GM19239 (cell line): ENCODE measurements at regions not wholly inside any gene's neighbourhood (a gene's known extent, or its start where the extent isn't known, plus 50 kb on each side); places are given as distances from the start of the nearest gene placed in this dataset.
"Not testable (repeated sequence)": the region's sequence is repeated elsewhere in the genome, so short reads cannot be mapped to it uniquely, and the experiment has no call there.

Source experiments
- DNase-seq: peaks from one replicate; pipeline ENCODE4 v3.0.0; 2011; ENCODE audit warnings: low spot score; ENCODE audit not compliant: insufficient read length
- FAIRE-seq: peaks from 2 replicates; lab custom pipeline; 2011; peaks lifted over from hg19 to GRCh38; lab: Jason Lieb, UNC

DNA sequence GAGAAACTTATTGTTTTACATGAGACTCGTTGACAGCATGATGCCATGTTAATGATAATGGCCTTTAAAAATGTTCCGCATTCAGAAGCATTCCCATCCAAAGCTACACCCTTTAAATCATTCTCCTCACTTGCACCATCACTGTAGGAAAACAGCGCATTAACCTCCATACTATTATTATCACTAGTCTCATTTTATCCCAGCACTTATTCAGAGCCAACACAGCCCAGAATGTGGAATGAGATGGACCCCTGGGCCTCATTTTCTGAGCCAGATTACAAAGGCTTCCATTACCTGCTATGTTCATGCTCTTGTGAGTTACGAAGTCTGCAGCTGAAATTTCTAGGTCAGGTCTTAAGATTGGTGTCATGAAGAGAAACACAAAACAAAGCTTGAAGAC, 159.4 kb downstream of the HS3ST3A1 start:
- no peak for FAIRE-seq
- no peak for DNase-seq

DNA sequence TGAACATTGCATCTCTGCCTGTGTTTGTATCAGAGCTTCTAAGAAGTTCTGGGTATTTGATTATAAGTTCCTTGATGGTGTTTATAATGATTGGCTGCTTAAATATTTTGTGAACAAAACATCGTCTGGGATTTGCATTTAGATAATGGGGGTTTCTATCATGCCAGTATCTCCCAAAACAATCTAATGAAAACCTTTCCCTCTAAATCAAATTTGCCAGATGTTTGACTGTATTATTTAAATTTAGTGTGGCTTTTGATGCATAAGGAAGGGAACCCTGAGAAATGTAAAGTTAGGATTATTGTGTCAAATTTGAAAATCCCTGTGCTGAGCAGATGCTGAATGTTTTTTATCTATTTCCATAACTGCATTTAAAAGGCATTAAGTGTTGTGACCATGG, 159.9 kb downstream of the HS3ST3A1 start:
- no peak for FAIRE-seq

DNA sequence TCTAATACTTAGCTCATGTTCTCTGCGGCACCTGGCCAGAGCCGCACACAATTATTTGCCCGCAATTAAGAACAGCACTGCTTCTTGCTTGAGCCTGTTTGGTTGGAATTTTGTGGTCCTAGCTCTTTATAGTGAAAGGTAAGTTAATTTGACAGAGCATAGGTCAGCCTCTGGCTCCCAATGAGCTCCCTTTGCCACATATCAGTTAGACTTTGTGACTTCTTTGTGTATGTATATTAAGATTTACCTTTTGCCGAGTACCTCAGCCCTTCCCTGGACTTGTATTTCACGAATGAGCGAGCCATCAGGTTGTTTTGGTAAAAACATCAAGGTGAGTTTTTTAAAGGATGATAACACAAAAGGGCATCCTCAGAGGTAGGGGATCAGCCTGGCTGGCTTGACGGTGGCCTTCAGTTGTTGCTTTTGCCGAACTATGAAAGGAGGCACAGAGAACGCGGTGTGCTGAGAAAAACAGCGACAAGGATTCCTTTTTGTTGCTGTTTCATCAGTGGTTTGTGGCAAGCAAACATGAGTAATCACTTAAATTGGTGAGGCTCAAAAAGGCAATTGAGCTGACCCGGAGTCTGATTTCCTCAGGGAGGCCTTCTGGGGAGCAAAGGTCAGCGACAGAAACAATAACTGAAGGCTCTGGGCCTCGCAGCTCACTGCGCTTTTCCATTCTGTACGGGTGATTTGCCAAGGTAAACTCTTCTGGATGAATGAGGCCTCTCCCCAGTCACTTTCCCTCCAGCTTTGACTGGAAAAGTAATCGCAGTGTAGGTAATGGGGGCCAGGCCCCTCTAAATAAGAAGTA, 163.6 kb downstream of the HS3ST3A1 start:
- DNase-seq (no peak), FAIRE-seq (no peak)

More for the DNA sequence above, 159.9 kb downstream of the HS3ST3A1 start:
- no peak for DNase-seq

DNA sequence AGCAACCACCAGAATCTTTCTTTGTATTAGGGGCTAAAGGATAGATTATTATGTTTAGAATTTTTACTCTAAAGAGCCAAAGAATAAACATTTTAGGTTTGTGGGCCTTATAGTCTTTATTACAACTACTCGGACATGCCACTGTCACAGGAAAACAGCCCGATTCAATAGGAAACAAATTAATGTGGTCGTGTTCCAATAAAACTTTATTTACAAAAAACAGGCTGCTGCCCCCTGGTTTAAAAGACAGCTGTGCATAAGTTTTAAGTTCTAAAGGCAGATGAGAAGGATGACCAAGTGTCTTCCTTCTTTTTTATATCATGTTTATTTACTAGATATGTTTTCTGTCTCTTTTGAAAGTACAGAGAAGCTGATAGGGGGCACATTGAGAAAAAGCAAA, 166.5 kb downstream of the HS3ST3A1 start:
- FAIRE-seq (no peak), DNase-seq (no peak)

DNA sequence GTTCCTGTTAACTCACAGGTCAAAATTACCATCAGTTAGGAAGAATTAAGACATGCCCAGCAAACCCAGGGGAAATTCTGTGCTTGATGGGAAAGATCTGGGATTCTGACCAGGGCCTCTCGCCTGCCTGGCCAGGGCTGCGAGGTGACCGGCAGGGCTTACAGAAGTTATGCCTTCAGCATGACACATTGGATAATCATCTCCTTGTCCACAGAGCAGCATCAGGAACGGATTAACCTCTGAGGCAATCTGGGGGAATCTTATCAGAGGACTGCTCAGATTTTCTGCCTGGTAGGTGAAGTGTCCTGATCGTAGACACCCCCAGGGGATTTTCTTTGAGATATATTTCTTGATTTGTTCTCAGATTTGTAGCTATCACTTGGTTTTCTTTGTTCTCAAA, 172.5 kb downstream of the HS3ST3A1 start:
- DNase-seq (no peak), FAIRE-seq (no peak)

DNA sequence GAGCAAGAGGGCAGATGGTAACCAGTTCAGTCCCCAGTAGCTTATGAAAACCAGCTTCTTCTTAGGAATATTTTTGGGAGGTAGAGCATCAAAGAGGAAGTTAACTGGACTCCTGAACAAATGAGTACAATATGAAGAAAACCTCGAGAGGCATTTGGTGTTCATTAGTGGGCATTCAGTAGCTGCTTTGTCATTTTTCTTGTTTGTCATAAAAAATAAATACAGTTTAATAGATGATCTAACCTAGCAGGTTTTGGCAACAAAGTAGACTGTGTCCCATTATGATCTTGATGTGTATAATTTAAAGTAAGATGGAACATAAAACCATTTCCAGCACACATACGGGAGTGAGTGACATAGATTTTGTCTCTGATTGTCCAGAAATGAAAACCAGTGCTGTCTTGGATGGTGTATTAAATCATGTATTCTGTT, 173.1 kb downstream of the HS3ST3A1 start:
- no peak for FAIRE-seq

DNA sequence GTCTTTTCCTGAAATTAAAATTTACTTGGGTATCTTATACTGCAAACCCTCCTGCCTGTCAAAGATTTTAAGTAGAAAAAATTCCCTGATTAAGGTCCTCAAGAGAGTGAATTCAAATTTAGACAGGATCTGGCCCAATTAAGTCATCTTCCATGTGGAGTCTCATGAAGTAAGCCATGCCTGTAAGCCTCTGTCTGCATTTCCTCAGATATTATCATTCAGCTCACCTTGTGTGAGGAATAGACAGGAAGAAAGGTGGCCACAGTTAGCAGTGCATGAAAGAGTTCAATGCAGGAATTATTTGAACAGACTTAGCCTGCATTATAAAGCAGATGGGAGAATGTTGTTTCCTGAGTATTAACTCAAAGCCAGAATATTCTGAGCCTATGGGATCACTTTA, 174.7 kb downstream of the HS3ST3A1 start:
- FAIRE-seq, result no peak
- no peak for DNase-seq

More for the DNA sequence above, 173.1 kb downstream of the HS3ST3A1 start:
- DNase-seq, result no peak

DNA sequence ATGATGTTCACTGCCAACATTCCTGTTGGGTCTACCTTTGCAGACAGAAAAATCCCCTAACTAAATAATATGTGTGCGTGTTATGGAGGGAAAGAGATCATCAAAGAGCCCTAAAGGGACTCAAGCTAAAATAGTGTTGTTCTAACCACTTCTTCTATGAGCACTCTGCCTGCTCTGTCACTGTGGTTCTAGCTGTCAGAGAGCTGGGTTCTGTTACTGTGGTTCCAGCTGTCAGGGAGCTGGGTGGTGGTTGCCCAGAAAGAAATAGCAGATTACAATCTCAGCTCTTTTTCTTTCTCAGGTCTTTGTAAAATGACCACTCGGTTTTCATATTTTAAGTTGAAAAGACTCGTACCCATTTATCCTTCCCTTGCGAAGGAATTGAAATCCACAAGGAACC, 176.3 kb downstream of the HS3ST3A1 start:
- no peak for DNase-seq
- FAIRE-seq, result no peak

DNA sequence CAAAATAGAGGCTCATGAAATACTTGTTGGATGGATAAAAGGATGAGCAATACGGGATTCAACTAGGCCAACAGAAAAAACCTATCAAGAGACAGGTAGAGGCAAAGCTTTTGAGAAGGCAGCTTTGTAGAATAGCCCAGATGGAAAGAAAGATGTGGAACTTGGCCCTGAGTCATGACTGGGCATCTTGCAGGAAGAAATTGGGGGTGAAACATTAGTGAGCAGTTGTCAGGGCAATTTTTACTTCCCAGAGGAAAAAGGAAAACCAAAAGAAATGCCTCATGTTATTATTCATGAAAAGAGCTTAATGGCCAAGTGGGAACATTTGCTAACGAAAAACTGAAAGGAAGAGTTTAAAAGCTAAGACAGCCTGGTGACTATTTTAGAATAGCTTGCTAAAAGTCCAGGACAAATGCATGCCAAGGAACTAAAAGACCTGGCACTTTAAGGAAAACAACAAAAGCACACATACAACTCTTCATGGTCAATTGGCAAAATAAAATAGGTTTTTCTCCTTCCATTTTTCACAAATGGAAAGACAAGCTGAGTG, 180.1 kb downstream of the HS3ST3A1 start:
- FAIRE-seq, result no peak
- no peak for DNase-seq

DNA sequence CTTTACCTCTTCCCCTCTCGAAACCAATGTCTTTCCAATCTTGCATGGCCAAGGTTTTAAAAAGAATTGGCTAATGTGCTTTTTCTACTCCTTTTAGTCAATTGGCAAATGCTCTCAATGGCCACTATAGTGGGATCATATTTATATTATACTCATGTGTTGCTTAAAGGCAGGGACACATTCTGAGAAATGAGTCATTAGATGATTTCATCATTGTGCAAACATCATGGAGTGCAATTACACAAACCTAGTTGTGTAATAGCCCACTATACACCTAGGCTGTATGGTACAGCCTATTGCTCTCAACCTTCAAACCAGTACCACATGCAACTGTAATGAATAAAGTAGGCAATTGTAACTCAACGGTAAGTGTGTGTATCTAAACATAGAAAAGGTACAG, 180.9 kb downstream of the HS3ST3A1 start:
- no peak for FAIRE-seq
- no peak for DNase-seq

DNA sequence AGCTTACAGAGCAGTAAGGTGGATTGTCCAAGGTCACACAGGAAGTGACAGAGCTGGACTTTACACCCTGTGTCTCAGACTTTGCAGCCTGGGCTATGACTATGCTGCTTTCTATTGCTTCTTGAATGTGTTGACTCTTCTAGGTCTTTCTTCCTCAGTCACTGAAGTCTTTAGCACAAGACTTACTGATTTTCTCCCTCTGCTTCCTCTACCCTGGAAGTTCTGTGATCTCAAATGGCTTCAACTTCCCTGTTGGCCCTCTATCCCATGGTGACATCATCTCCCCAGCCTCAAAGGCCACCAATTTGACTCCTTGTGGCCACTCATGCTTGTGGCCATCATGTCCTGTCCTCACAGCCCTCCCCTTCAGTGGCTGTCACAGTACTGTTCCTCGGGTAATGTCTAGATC, 181.3 kb downstream of the HS3ST3A1 start:
- FAIRE-seq (no peak), DNase-seq (no peak)

DNA sequence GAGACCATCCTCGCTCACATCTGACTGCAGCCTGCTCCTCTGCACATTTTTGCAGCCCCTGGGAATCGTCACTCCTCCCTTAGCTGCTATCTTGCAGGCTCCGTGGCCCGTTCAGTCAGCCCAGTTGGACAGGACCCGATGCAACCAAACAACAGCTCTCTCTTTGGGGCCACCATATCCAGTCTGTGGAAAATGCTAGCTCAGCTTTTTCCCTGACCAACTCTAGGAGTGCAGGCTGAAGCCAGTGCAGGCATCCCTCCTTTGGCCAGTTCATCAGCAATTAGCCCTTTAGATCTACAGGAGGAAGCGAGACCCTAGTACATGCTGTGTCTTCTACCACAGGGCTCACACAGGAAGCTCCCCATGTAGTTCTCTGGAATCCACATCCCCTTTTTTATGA, 182.1 kb downstream of the HS3ST3A1 start:
- FAIRE-seq (no peak), DNase-seq (no peak)

DNA sequence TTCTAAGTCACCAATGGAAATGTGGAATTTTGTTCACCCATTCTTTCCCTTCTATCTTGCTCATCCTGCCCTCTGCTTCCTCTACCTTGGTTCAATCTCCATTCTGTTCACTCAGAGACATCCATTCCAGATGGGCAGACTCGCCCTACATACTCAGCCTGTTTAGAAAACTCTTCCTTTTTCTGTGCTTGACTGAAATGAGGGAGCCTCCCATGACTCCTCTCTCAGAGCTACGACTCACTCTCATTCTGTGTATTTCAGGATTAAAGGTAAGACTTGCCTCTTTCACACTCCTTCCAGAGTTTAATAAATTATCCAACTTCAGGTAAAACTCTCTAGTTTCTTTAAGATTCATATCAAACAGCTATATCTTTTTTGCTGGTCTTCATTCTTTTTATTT, 182.8 kb downstream of the HS3ST3A1 start:
- DNase-seq (no peak), FAIRE-seq (no peak)

DNA sequence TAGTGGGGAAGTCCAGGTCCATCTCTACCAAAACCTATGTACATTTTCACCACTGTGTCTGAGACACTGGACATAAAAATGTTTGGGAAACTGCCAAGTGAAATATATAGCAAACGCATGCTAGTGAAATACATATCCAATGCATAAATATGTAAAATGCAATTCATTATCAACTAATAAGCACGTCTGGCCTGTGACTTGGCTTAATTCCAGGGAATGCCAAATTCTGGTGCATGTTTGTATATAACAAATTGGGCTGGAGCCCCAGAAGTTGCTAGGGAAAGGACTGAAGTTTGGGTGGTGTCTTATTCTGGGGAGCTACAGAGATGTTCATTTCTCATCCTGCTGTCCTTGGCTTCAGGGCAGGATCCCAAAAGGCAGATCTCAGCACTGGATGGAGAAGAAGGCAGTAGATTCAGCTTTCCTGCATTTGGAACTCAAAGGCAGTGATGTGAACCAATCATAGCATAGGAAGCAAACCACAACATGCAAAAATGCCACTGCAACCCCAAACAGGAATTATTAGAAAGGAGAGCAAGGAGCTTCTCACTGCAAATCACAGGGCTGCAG, 184.3 kb downstream of the HS3ST3A1 start:
- no peak for FAIRE-seq
- no peak for DNase-seq

DNA sequence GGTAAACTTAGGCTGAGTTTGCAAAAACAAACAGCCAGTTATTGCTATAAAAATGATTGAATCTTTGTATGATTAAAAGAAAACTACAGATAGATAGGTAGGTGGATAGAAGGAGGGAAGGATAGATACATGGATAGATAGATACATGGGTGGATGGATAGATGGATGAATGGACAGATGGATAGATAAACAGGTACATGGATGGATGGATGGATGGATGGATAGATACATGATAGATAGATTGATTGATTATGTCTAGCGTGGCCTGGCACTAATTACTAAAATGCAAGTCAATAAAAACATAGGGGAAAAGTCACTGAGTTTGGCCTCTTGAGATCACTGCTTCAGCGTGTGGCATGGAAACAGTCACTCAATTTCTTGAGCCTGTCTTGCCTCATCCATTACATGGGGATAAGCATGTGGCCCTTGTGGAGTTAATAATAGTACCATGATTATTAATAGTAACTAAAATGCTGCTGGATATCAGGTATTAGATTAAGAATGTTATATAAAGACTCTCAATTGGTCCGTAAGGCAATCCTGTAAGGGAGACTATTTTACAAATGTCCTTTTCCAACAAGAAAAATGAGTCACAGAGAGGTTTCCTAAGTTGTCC, 184.9 kb downstream of the HS3ST3A1 start:
- FAIRE-seq (no peak), DNase-seq (no peak)

DNA sequence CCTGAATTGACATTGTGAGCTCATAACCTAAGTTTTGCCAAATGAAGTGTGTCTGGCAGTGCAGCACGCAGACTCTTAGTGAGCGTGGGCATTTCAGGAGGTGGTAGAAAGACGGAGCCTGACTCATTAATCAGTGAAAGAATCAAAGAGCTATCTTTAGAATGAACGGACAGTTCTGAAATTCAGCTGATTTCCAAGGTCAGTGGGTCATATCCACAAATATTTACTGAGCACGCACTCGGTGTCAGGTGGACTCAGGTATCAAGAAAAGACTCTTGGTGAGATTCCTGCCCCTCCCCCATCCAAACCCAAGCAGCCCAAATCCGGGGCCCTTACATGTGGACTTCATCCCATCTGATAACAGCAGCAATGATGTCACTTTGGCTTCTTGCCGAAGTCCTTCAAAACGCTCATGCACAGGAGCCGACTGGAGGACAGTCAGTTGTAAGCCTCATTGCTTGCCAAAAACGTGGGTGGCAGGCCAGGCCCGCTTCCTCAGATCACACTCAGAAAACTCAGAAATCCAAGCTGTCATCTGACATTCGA, 185.8 kb downstream of the HS3ST3A1 start:
- DNase-seq (no peak), FAIRE-seq (no peak)

DNA sequence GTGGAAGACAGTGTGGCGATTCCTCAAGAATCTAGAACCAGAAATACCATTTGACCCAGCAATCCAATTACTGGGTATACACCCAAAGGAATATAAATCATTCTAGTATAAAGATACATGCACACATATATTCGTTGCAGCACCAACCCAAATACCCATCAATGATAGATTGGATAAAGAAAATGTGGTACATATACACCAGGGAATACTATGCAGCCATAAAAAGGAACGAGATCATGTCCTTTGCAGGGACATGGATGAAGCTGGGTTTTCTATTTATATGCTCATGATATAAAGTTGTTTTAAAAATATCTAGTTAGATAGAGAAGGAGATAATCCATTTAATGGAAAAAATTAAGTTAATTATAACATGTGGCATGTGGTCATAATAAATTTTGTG, 186.5 kb downstream of the HS3ST3A1 start:
- not testable (repeated sequence) for FAIRE-seq

DNA sequence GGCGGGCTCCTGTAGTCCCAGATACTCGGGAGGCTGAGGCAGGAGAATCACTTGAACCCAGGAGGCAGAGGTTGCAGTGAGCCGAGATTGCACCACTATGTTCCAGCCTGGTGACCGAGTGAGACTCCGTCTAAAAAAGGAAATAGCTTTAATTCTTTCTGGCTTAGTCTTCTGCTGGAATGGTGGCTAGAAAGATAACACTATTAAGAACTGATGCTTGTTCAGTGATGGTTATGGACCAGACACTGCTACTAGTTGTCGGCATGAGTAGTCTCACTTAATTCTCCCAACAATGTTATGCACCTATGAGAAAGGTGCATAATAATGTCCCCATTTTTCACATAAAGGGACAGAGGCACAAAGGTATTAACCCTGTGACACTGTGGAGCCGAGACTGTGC, 188.7 kb downstream of the HS3ST3A1 start:
- FAIRE-seq (no peak), DNase-seq (no peak)

More for the DNA sequence above, 186.5 kb downstream of the HS3ST3A1 start:
- DNase-seq, result not testable (repeated sequence)

DNA sequence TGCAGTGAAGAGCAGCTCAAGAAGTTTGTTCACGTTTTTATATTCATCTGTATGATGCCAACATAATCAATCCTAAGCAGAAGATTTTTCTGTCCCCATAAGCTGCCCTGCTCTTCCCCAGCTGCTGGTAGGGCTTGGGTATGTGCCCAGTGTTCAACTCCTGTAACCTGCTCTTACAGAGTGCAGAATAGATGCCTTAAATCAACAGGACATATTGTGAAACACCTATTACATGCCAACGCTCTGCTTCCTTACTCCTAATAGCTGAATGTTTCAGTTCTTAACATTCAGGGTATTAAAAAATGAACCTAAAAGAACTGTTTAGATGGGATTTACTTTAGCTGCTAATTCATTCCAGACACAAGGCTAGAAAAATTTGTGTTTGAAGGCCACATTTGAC, 190.9 kb downstream of the HS3ST3A1 start:
- DNase-seq (no peak), FAIRE-seq (no peak)

DNA sequence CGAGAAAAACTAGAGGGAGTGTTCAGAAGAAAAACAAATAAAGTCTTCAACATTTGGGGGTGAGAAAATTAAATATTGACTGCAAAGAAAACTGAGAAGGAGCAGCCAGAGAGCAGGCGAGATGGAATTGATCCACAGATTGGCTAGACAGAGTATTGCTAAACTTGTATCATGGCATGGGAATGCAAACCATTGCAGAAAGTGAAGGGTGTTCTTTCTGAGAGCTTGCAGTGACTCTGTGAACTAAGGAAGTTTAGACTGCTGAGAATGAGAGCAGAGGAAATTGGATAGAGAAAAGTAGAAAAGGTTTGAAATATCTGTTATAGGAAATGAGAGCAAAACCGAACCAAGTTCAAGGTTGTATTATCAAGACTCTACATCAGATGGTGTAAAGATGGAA, 191.5 kb downstream of the HS3ST3A1 start:
- DNase-seq, result no peak
- FAIRE-seq, result no peak

DNA sequence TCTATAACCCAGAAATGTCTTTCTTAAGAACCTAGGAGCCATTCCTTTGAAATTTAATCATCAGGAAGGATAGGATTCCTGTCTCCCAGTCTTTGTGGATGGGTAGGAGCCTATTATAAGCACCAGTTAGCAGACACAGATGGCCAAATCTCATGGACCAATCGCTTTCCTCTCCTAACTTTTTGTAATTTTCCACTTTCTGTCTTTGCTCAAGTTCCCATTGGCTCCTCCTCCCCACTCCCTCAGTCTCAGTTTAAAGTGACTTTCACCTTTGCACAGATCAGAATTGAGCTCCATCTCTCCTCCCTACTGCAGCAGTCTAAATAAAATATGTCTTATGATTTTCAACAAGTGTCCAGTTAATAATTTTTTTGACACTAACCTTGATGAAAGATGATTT, 192.3 kb downstream of the HS3ST3A1 start:
- DNase-seq, result no peak
- no peak for FAIRE-seq
